ENCODE measurements at regions not wholly inside any gene's neighbourhood (a gene's known extent, or its start where the extent isn't known, plus 50 kb on each side); places are given as distances from the start of the nearest gene placed in this dataset.

GRCh38 chr11:116257092-116257491, 515.7 kb downstream of the BUD13 start (continued):
- TF ChIP-seq ZNF462 (CRISPR knock-in tag; IDR thresholded peaks at IDR 0.05) = no peak
- TF ChIP-seq, protein P1, sequence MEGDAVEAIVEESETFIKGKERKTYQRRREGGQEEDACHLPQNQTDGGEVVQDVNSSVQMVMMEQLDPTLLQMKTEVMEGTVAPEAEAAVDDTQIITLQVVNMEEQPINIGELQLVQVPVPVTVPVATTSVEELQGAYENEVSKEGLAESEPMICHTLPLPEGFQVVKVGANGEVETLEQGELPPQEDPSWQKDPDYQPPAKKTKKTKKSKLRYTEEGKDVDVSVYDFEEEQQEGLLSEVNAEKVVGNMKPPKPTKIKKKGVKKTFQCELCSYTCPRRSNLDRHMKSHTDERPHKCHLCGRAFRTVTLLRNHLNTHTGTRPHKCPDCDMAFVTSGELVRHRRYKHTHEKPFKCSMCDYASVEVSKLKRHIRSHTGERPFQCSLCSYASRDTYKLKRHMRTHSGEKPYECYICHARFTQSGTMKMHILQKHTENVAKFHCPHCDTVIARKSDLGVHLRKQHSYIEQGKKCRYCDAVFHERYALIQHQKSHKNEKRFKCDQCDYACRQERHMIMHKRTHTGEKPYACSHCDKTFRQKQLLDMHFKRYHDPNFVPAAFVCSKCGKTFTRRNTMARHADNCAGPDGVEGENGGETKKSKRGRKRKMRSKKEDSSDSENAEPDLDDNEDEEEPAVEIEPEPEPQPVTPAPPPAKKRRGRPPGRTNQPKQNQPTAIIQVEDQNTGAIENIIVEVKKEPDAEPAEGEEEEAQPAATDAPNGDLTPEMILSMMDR (conservative IDR thresholded peaks at IDR 0.05; ENCODE audit: low read depth in 2 of 2) = no peak

DNA sequence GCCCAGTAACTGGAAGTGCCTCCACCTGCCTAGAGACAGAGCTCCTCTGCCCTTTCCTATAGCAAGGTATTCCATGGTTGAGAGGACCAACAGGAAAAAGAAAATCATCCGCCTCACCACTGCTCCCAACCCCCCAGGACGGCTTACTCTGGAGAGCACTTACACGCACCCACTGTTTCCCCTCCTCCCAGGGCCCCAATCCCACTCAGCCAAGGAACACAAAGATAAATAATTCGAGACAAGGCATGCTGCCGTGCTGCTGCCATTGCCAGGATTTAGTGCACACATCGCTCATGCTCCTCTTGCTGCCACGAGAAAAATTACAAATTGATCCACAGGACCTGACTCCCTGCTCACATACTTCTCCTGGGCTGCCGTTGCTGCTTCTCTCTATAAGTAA, 516.6 kb downstream of the BUD13 start:
- Mint-ChIP-seq H3K4me1 (peaks cover 8% of the 10 kb centered on the region; the same call in 2 of the 3 replicates), H3K36me3 (ENCODE audit: low read depth) (no peaks in the 10 kb centered on the region; the same call in 2 of the 3 replicates), H3K9me3 (no peaks in the 10 kb centered on the region), H3K27me3 (ENCODE audit: insufficient read depth, low read depth, poor library complexity) (peaks cover 4% of the 10 kb centered on the region), H3K4me3 (no peak overlapping the region), H3K27ac (no peak overlapping the region)
- no peaks in the 10 kb centered on the region for H3K79me2 ChIP-seq (replicated peaks; ENCODE audit: insufficient read depth)
- H3K4me1 ChIP-seq (ENCODE audit: insufficient read depth) = peaks cover 11% of the 10 kb centered on the region; the same call in 1 of the 2 replicates
- no peaks in the 10 kb centered on the region for H4K20me1 ChIP-seq (replicated peaks; ENCODE audit: insufficient read depth)
- H3K4me2 ChIP-seq = no peak overlapping the region
- H3K27me3 ChIP-seq (ENCODE audit: insufficient read depth) = no peaks in the 10 kb centered on the region
- no peaks in the 10 kb centered on the region for H3K9me2 ChIP-seq (ENCODE audit: insufficient read depth)
- H2AFZ ChIP-seq = no peak overlapping the region
- H3K4me3 ChIP-seq = no peak overlapping the region
- DNase-seq (ENCODE audit: low spot score) (no peak), ATAC-seq (no peak)
- no peak overlapping the region for H3K27ac ChIP-seq (ENCODE audit: low read depth)
- H3F3A ChIP-seq (replicated peaks; ENCODE audit: low read depth) = no peaks in the 10 kb centered on the region
- no peaks in the 10 kb centered on the region for H3K36me3 ChIP-seq (ENCODE audit: insufficient read depth)
- no peak for TF ChIP-seq ZNF331 (CRISPR knock-in tag; IDR thresholded peaks at IDR 0.05; ENCODE audit: low read depth)
- TF ChIP-seq, protein P1 (conservative IDR thresholded peaks at IDR 0.05; ENCODE audit: low read depth in 2 of 2) = no peak
- no peak for TF ChIP-seq NANOG (IDR thresholded peaks at IDR 0.05; ENCODE audit: borderline replicate concordance)
- TF ChIP-seq ZNF114 (CRISPR knock-in tag; IDR thresholded peaks at IDR 0.05) = no peak
- no peak for TF ChIP-seq JUNB (IDR thresholded peaks at IDR 0.05; ENCODE audit: unreplicated experiment)
